ENCODE measurements at regions not wholly inside any gene's neighbourhood (a gene's known extent, or its start where the extent isn't known, plus 50 kb on each side); places are given as distances from the start of the nearest gene placed in this dataset.

DNA sequence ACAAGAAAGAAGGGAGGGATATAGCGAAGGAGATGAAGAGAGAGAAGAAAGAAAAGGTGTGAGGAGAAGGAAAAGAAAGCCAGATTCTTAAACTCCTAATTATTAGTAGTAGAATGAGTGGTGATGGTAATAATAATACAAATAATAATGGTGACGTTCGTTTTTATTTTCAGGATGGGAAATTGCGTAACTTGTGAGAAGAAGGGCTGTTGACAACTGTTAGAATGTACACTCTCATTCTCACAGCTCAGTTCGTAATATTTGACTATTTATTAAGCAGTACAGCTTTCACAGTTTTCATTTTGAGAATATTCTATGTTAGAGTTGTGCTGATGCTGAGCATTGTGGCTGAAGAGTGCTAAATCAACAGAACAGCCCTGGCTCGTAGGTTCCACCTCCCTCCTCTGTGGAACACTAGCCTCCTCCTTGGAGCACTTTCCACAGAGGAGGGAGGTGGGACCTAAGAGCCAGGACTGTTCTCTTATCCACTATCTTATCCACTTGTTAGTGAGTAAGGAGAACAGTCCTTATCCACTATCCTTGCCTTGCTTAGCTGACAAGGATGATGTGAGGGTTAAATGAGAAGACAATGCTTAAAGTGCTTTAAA lies 258.3 kb upstream of the VLDLR start:
- no peaks in the 10 kb centered on the region for H3K36me3 ChIP-seq (ENCODE audit: low read depth)
- H2AFZ ChIP-seq, result no peak overlapping the region
- no peaks in the 10 kb centered on the region for H3K4me1 ChIP-seq (ENCODE audit: insufficient read depth)
- no peaks in the 10 kb centered on the region for H3K79me2 ChIP-seq (ENCODE audit: insufficient read depth)
- H3K9me2 ChIP-seq (ENCODE audit: insufficient read depth), result no peaks in the 10 kb centered on the region
- no peaks in the 10 kb centered on the region for H3K27me3 ChIP-seq (replicated peaks; ENCODE audit: insufficient read depth)
- no peak overlapping the region for H3K4me2 ChIP-seq (ENCODE audit: unreplicated experiment)
- no peaks in the 10 kb centered on the region for H3K9me3 ChIP-seq (ENCODE audit: low read depth)
- 41 to 52% methylated on average over 6 of the region's 6 CpGs for WGBS, 2 experiments (ENCODE audit: low coverage in 1 of 2, low lambda C conversion rate in 2 of 2, missing lambda C conversion rate in 2 of 2)
- H4K20me1 ChIP-seq (ENCODE audit: insufficient read depth), result no peaks in the 10 kb centered on the region
- no peak overlapping the region for H3K4me3 ChIP-seq
- TF ChIP-seq EZH2 (IDR thresholded peaks at IDR 0.05; ENCODE audit: insufficient read depth, poor library complexity, severe bottlenecking) (no peak), EZH2phosphoT487 (IDR thresholded peaks at IDR 0.05; ENCODE audit: insufficient read depth, low read depth) (no peak)
- in situ Hi-C loops (cut with MboI), result no loop called here
- no peaks in the 10 kb centered on the region for H3F3A ChIP-seq (ENCODE audit: insufficient read depth)
- no peak for DNase-seq
- H3K9ac ChIP-seq, result no peak overlapping the region
- H3K27ac ChIP-seq, result no peak overlapping the region

GRCh38 chr9:2363781-2364180 lies 257.8 kb upstream of the VLDLR start:
- Histone ChIP-seq H3F3A (ENCODE audit: insufficient read depth) (no peaks in the 10 kb centered on the region), H3K79me2 (ENCODE audit: insufficient read depth) (no peaks in the 10 kb centered on the region), H3K36me3 (ENCODE audit: low read depth) (no peaks in the 10 kb centered on the region), H3K4me1 (ENCODE audit: insufficient read depth) (no peaks in the 10 kb centered on the region), H3K4me2 (ENCODE audit: unreplicated experiment) (no peak overlapping the region), H3K27me3 (replicated peaks; ENCODE audit: insufficient read depth) (no peaks in the 10 kb centered on the region), H3K4me3 (no peak overlapping the region), H3K9me3 (ENCODE audit: low read depth) (no peaks in the 10 kb centered on the region), H3K27ac (no peak overlapping the region), H2AFZ (no peak overlapping the region), H3K9me2 (ENCODE audit: insufficient read depth) (no peaks in the 10 kb centered on the region), H3K9ac (no peak overlapping the region), H4K20me1 (ENCODE audit: insufficient read depth) (no peaks in the 10 kb centered on the region)
- TF ChIP-seq EZH2phosphoT487 (IDR thresholded peaks at IDR 0.05; ENCODE audit: insufficient read depth, low read depth) (no peak), EZH2 (IDR thresholded peaks at IDR 0.05; ENCODE audit: insufficient read depth, poor library complexity, severe bottlenecking) (no peak)
- DNase-seq, result no peak
- 50 to 58% methylated on average over 1 of the region's 1 CpG for WGBS, 2 experiments (ENCODE audit: low coverage in 1 of 2, low lambda C conversion rate in 2 of 2, missing lambda C conversion rate in 2 of 2)
- in situ Hi-C loops (cut with MboI), result no loop called here

DNA sequence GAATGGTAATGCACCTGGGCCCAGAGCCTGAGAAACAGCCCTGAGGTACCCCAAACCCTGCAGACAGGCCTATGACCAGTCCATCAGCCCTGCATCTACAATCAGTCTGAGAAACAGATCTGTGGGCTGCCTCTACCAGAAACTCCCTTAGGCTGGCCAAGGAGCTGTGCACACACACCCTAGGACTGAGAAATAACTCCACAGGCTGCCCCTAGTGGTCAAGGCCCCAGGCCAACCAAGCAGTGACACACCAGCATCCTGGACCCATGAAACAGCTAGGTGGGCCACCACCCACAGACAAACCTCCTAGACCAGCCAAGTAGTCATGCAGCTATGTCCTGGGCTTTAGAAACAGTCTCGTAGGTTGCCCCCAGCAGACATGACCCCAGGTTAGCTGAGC lies 253.6 kb upstream of the VLDLR start:
- H2AFZ ChIP-seq, result no peak overlapping the region
- no peak overlapping the region for H3K9ac ChIP-seq
- no peak for TF ChIP-seq EZH2 (IDR thresholded peaks at IDR 0.05; ENCODE audit: insufficient read depth, poor library complexity, severe bottlenecking)
- TF ChIP-seq EZH2phosphoT487 (IDR thresholded peaks at IDR 0.05; ENCODE audit: insufficient read depth, low read depth), result no peak
- H3K9me3 ChIP-seq (ENCODE audit: low read depth), result no peaks in the 10 kb centered on the region
- in situ Hi-C loops (cut with MboI), result no loop called here
- no peaks in the 10 kb centered on the region for H3K27me3 ChIP-seq (replicated peaks; ENCODE audit: insufficient read depth)
- no peak overlapping the region for H3K27ac ChIP-seq
- H3F3A ChIP-seq (ENCODE audit: insufficient read depth), result no peaks in the 10 kb centered on the region
- no peak overlapping the region for H3K4me3 ChIP-seq
- H4K20me1 ChIP-seq (ENCODE audit: insufficient read depth), result no peaks in the 10 kb centered on the region
- WGBS, 2 experiments (ENCODE audit: low coverage in 1 of 2, low lambda C conversion rate in 2 of 2, missing lambda C conversion rate in 2 of 2), result 40 to 58% methylated on average over 1 of the region's 1 CpG
- no peaks in the 10 kb centered on the region for H3K9me2 ChIP-seq (ENCODE audit: insufficient read depth)
- H3K4me1 ChIP-seq (ENCODE audit: insufficient read depth), result no peaks in the 10 kb centered on the region
- no peak for DNase-seq
- no peaks in the 10 kb centered on the region for H3K79me2 ChIP-seq (ENCODE audit: insufficient read depth)
- no peaks in the 10 kb centered on the region for H3K36me3 ChIP-seq (ENCODE audit: low read depth)
- no peak overlapping the region for H3K4me2 ChIP-seq (ENCODE audit: unreplicated experiment)

DNA sequence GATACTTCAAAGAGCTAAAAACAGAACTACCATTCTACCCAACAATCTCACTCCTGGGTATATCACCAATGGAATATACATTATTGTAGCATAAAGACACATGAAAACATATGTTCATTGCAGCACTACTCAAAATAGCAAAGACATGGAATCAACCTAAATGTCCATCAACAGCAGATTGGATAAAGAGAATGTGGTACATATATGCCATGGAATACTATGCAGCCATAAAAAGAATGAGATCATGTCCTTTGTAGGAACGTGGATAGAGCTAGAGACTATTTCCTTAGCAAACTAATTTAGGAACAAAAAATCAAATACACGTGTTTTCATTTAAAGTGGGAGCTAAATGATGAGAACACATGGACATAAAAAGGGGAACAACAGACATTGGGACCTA lies 247.9 kb upstream of the VLDLR start:
- Histone ChIP-seq H3K4me1 (ENCODE audit: insufficient read depth) (no peaks in the 10 kb centered on the region), H3K36me3 (ENCODE audit: low read depth) (no peaks in the 10 kb centered on the region), H3F3A (ENCODE audit: insufficient read depth) (no peaks in the 10 kb centered on the region), H3K4me3 (no peak overlapping the region), H2AFZ (no peak overlapping the region), H3K9ac (no peak overlapping the region), H3K9me3 (ENCODE audit: low read depth) (no peaks in the 10 kb centered on the region), H4K20me1 (ENCODE audit: insufficient read depth) (no peaks in the 10 kb centered on the region), H3K9me2 (ENCODE audit: insufficient read depth) (no peaks in the 10 kb centered on the region), H3K79me2 (ENCODE audit: insufficient read depth) (no peaks in the 10 kb centered on the region), H3K27ac (no peak overlapping the region), H3K4me2 (ENCODE audit: unreplicated experiment) (no peak overlapping the region), H3K27me3 (replicated peaks; ENCODE audit: insufficient read depth) (no peaks in the 10 kb centered on the region)
- TF ChIP-seq EZH2 (IDR thresholded peaks at IDR 0.05; ENCODE audit: insufficient read depth, poor library complexity, severe bottlenecking) (no peak), EZH2phosphoT487 (IDR thresholded peaks at IDR 0.05; ENCODE audit: insufficient read depth, low read depth) (no peak)
- WGBS, 2 experiments (ENCODE audit: low coverage in 1 of 2, low lambda C conversion rate in 2 of 2, missing lambda C conversion rate in 2 of 2), result 10 to 27% methylated on average over 2 of the region's 2 CpGs
- no peak for DNase-seq
- in situ Hi-C loops (cut with MboI), result no loop called here

- H2AFZ ChIP-seq, result no peak overlapping the region
- H3K4me2 ChIP-seq (ENCODE audit: unreplicated experiment), result no peak overlapping the region
- no peak overlapping the region for H3K27ac ChIP-seq
- no peaks in the 10 kb centered on the region for H4K20me1 ChIP-seq (ENCODE audit: insufficient read depth)
- H3K36me3 ChIP-seq (ENCODE audit: low read depth), result no peaks in the 10 kb centered on the region
- no peak overlapping the region for H3K4me3 ChIP-seq
- TF ChIP-seq EZH2 (IDR thresholded peaks at IDR 0.05; ENCODE audit: insufficient read depth, poor library complexity, severe bottlenecking) (no peak), EZH2phosphoT487 (IDR thresholded peaks at IDR 0.05; ENCODE audit: insufficient read depth, low read depth) (no peak)
- DNase-seq, result no peak
- no peaks in the 10 kb centered on the region for H3F3A ChIP-seq (ENCODE audit: insufficient read depth)
- no peaks in the 10 kb centered on the region for H3K79me2 ChIP-seq (ENCODE audit: insufficient read depth)
- in situ Hi-C loops (cut with MboI), result no loop called here
- no peaks in the 10 kb centered on the region for H3K9me3 ChIP-seq (ENCODE audit: low read depth)
- H3K4me1 ChIP-seq (ENCODE audit: insufficient read depth), result no peaks in the 10 kb centered on the region
- no peaks in the 10 kb centered on the region for H3K9me2 ChIP-seq (ENCODE audit: insufficient read depth)
- H3K9ac ChIP-seq, result no peak overlapping the region
- 12 to 19% methylated on average over 2 of the region's 2 CpGs for WGBS, 2 experiments (ENCODE audit: low coverage in 1 of 2, low lambda C conversion rate in 2 of 2, missing lambda C conversion rate in 2 of 2)
- no peaks in the 10 kb centered on the region for H3K27me3 ChIP-seq (replicated peaks; ENCODE audit: insufficient read depth)
Measured at GRCh38 chr9:2375114-2375513, 246.5 kb upstream of the VLDLR start.

Data from GM23248 (cell line).